HCT116 (cell line): ENCODE measurements at regions not wholly inside any gene's neighbourhood (a gene's known extent, or its start where the extent isn't known, plus 50 kb on each side); places are given as distances from the start of the nearest gene placed in this dataset.

Experiments
- ATAC-seq: fragments of 200-7000 bp; cut with Tn5 transposase; 2 replicates; pipeline ENCODE4 v1.9.1; 2020; ENCODE audit warnings: mild to moderate bottlenecking, moderate library complexity
- BruUV-seq: library from RNA; stranded (reverse); fragments of 400-500 nt; replicated peaks from 2 replicates; lab custom pipeline; 2021; lab: Mats Ljungman, UMichigan
- CTCF ChIA-PET: fragments of 300-600 bp; sonication (Branson Sonifier 250); formaldehyde crosslinking; loops from one replicate; lab custom pipeline; 2021; ENCODE audit warnings: antibody characterized with exemption; lab: Charles Lee
- POLR2A ChIA-PET: fragments of 300-600, 350-600 bp; sonication (Branson Sonifier 250); formaldehyde crosslinking; loops from one replicate; lab custom pipeline; 2021; ENCODE audit warnings: antibody characterized with exemption; lab: Charles Lee
- RAD21 ChIA-PET, 2 experiments: fragments of 300-600 bp; sonication (Branson Sonifier 250); formaldehyde crosslinking; loops; one replicate each; lab custom pipeline; 2023; ENCODE audit warnings: low total read pairs in 2 of 2; ENCODE audit not compliant: uncharacterized antibody in 2 of 2, unreplicated experiment in 2 of 2, low non-redundant PET in 1 of 2; lab: Charles Lee
- DNase-seq: peaks from one replicate; pipeline ENCODE4 v3.0.0-alpha.2; 2010; ENCODE audit warnings: low read depth, low spot score
- H2AFZ ChIP-seq: fragments of 200-600 bp; shearing (Covaris generic), sonication (generic); 2 replicates; pipeline ENCODE4 v1.6.1; 2017; ENCODE audit warnings: low read depth, mixed run types, mixed read lengths, antibody characterized with exemption, low read length; ENCODE audit not compliant: poor library complexity, severe bottlenecking
- H3K27ac ChIP-seq: 2 replicates; pipeline ENCODE4 v1.5.1; 2012; ENCODE audit warnings: low read depth, low read length
- H3K27me3 ChIP-seq: fragments of 200-600 bp; sonication (generic); 2 replicates; pipeline ENCODE4 v1.6.1; 2016; ENCODE audit warnings: mixed run types, low read length, mixed read lengths; ENCODE audit not compliant: insufficient read depth
- H3K36me3 ChIP-seq, 2 experiments: fragments of 200-500 bp in 1 of 2; fragments of 200-600 bp in 1 of 2; sonication (Bioruptor generic) in 1 of 2; sonication (generic) in 1 of 2; 2 replicates each; pipeline versions ENCODE4 v1.5.1 to v1.6.1; 2014 to 2016; ENCODE audit warnings: low read length in 2 of 2, inconsistent platforms in 1 of 2, mixed read lengths in 1 of 2, mixed run types in 1 of 2; ENCODE audit not compliant: insufficient read depth in 2 of 2, control insufficient read depth in 1 of 2
- H3K4me1 ChIP-seq, 2 experiments: fragments of 200-600 bp in 1 of 2; sonication (generic) in 1 of 2; 2 replicates each; pipeline versions ENCODE4 v1.5.1 to v1.6.1; 2012 to 2017; ENCODE audit warnings: low read length in 2 of 2, inconsistent platforms in 1 of 2, mild to moderate bottlenecking in 1 of 2, mixed read lengths in 1 of 2, mixed run types in 1 of 2, moderate library complexity in 1 of 2; ENCODE audit not compliant: insufficient read depth in 2 of 2, control insufficient read depth in 1 of 2
- H3K4me2 ChIP-seq: fragments of 200-600 bp; sonication (generic); 2 replicates; pipeline ENCODE4 v1.6.1; 2017; ENCODE audit warnings: mixed run types, low read length, mixed read lengths
- H3K4me3 ChIP-seq, 2 experiments: fragments of 200-600 bp in 1 of 2; sonication (generic) in 1 of 2; replicated peaks in 1 of 2; 2 replicates each; pipeline ENCODE4 v1.5.1; 2011 to 2016; ENCODE audit warnings: low read length in 2 of 2, control low read depth in 1 of 2, low read depth in 1 of 2, mild to moderate bottlenecking in 1 of 2, mixed read lengths in 1 of 2, mixed run types in 1 of 2
- H3K79me2 ChIP-seq: fragments of 200-600 bp; sonication (generic); 2 replicates; pipeline ENCODE4 v1.6.1; 2017; ENCODE audit warnings: mild to moderate bottlenecking, mixed run types, low read length, moderate library complexity, mixed read lengths; ENCODE audit not compliant: insufficient read depth
- H3K9ac ChIP-seq: fragments of 200-600 bp; sonication (generic); 2 replicates; pipeline ENCODE4 v1.6.1; 2016; ENCODE audit warnings: low read length, mixed read lengths
- H3K9me2 ChIP-seq: fragments of 200-600 bp; sonication (generic), shearing (Covaris generic); 2 replicates; pipeline ENCODE4 v1.6.1; 2017; ENCODE audit warnings: mixed run types, mild to moderate bottlenecking, moderate library complexity; ENCODE audit not compliant: insufficient read depth
- H3K9me3 ChIP-seq, 2 experiments: fragments of 200-500 bp in 1 of 2; fragments of 200-600 bp in 1 of 2; sonication (Bioruptor generic) in 1 of 2; sonication (generic) in 1 of 2; 2 replicates each; pipeline ENCODE4 v1.6.1; 2014 to 2017; ENCODE audit warnings: low read length in 2 of 2, mixed read lengths in 2 of 2, inconsistent platforms in 1 of 2, low read depth in 1 of 2, mild to moderate bottlenecking in 1 of 2, mixed run types in 1 of 2, moderate library complexity in 1 of 2; ENCODE audit not compliant: control insufficient read depth in 1 of 2, insufficient read depth in 1 of 2
- H4K20me1 ChIP-seq: fragments of 200-600 bp; sonication (generic), shearing (Covaris generic); 2 replicates; pipeline ENCODE4 v1.6.1; 2017; ENCODE audit warnings: mixed run types, mild to moderate bottlenecking, moderate library complexity; ENCODE audit not compliant: insufficient read depth
- ATF3 ChIP-seq: IDR thresholded peaks from 2 replicates; pipeline ENCODE4 v1.6.1; 2012
- CBX3 ChIP-seq: IDR thresholded peaks from 2 replicates; pipeline ENCODE4 v1.6.1; 2012; ENCODE audit warnings: low read depth
- CEBPB ChIP-seq: IDR thresholded peaks from 2 replicates; pipeline ENCODE4 v1.6.1; 2012; ENCODE audit warnings: low read depth
- CTCF ChIP-seq, 3 experiments: fragments of 200-600 bp in 1 of 3; sonication (generic) in 1 of 3; IDR thresholded peaks in 2 of 3; conservative IDR thresholded peaks in 1 of 3; 2 replicates each; pipeline ENCODE4 v1.5.1; 2012 to 2017; ENCODE audit warnings: low read depth in 2 of 3, low read length in 2 of 3, antibody characterized with exemption in 1 of 3, borderline replicate concordance in 1 of 3, control low read depth in 1 of 3, mild to moderate bottlenecking in 1 of 3, mixed read lengths in 1 of 3, mixed run types in 1 of 3, moderate library complexity in 1 of 3; ENCODE audit not compliant: insufficient read depth in 1 of 3
- EZH2phosphoT487 ChIP-seq: fragments of 200-600 bp; IDR thresholded peaks from 2 replicates; pipeline ENCODE4 v1.6.1; 2018; ENCODE audit warnings: antibody characterized with exemption, borderline replicate concordance
- FOSL1 ChIP-seq: IDR thresholded peaks from 2 replicates; pipeline ENCODE4 v1.6.1; 2012; ENCODE audit warnings: low read depth
- POLR2AphosphoS5 ChIP-seq: IDR thresholded peaks from 2 replicates; pipeline ENCODE4 v1.6.1; 2011; ENCODE audit warnings: mild to moderate bottlenecking, low read depth, low read length, moderate library complexity
- RAD21 ChIP-seq: IDR thresholded peaks from 2 replicates; pipeline ENCODE4 v1.6.1; 2012; ENCODE audit warnings: low read depth, mild to moderate bottlenecking
- REST ChIP-seq: IDR thresholded peaks from 2 replicates; pipeline ENCODE4 v1.6.1; 2012; ENCODE audit warnings: low read depth
- ZFX ChIP-seq: fragments of 450-650 bp; IDR thresholded peaks from 2 replicates; pipeline ENCODE4 v1.6.1; 2017
- intact Hi-C: fragments of 100-400 bp; cut with micrococcal nuclease; formaldehyde crosslinking; loops from 2 replicates; pipeline ENCODE4 v1.10.0; 2022

- RAD21 ChIA-PET, result no interaction called here
- H3K36me3 ChIP-seq, result no peaks in the 10 kb centered on the region
- no peak overlapping the region for H3K4me3 ChIP-seq
- DNase-seq (no peak), ATAC-seq (no peak)
- no peaks in the 10 kb centered on the region for H3K4me1 ChIP-seq
- H3K9ac ChIP-seq, result no peak overlapping the region
- POLR2A ChIA-PET, result no interaction called here
- no peak overlapping the region for H3K27ac ChIP-seq
- no peaks in the 10 kb centered on the region for H3K27me3 ChIP-seq
- no peaks in the 10 kb centered on the region for H3K9me3 ChIP-seq
- no peaks in the 10 kb centered on the region for H3K9me2 ChIP-seq
- CTCF ChIA-PET, result no interaction called here
- no peaks in the 10 kb centered on the region for H3K79me2 ChIP-seq
- no peak for TF ChIP-seq ATF3
- TF ChIP-seq CBX3, result no peak
- TF ChIP-seq ZFX, result no peak
- TF ChIP-seq EZH2phosphoT487, result no peak
- TF ChIP-seq POLR2AphosphoS5, result no peak
- TF ChIP-seq RAD21, result no peak
- no peak for TF ChIP-seq FOSL1
- no peak for TF ChIP-seq CEBPB
- TF ChIP-seq CTCF (IDR thresholded peaks at IDR 0.05 in 2 of 3, conservative IDR thresholded peaks at IDR 0.05 in 1 of 3; ENCODE audit: borderline replicate concordance in 1 of 3, insufficient read depth in 1 of 3, low read depth in 2 of 3, low read length in 2 of 3), result no peak
- TF ChIP-seq REST, result no peak
- TF ChIP-seq, all 23 proteins: peak for 0
- no TSS peak for BruUV-seq
- H4K20me1 ChIP-seq, result no peaks in the 10 kb centered on the region
- H2AFZ ChIP-seq, result no peak overlapping the region
- intact Hi-C loops, result no loop called here
- H3K4me2 ChIP-seq, result no peak overlapping the region
Measured at GRCh38 chr9:79120533-79120932, 451.2 kb upstream of the TLE4 start.
